MCF 10A (cell line): ENCODE measurements at regions not wholly inside any gene's neighbourhood (a gene's known extent, or its start where the extent isn't known, plus 50 kb on each side); places are given as distances from the start of the nearest gene placed in this dataset.

Experiments
- BruUV-seq: library from RNA; stranded (reverse); fragments of 400-500 nt; replicated peaks from 2 replicates; lab custom pipeline; 2021; lab: Mats Ljungman, UMichigan
- CTCF ChIA-PET: fragments of 300-600 bp; sonication (Branson Sonifier 250); formaldehyde crosslinking; extraction: SDS; loops from one replicate; lab custom pipeline; 2021; ENCODE audit warnings: antibody characterized with exemption, inconsistent platforms; lab: Yijun Ruan, JAX
- POLR2A ChIA-PET: fragments of 300-600, 350-650 bp; sonication (Branson Sonifier 250); formaldehyde crosslinking; extraction: SDS; loops from one replicate; lab custom pipeline; 2020; ENCODE audit warnings: antibody characterized with exemption, inconsistent platforms; lab: Yijun Ruan, JAX
- DNase-seq: peaks from one replicate; pipeline ENCODE4 v3.0.0-alpha.2; 2018; ENCODE audit not compliant: unreplicated experiment
- H3K27ac Mint-ChIP-seq: one replicate; pipeline ENCODE4 v1.8.0; 2022; ENCODE audit warnings: mild to moderate bottlenecking, low read depth, mixed read lengths; ENCODE audit not compliant: unreplicated experiment
- H3K27me3 Mint-ChIP-seq: one replicate; pipeline ENCODE4 v1.8.0; 2022; ENCODE audit warnings: mixed read lengths; ENCODE audit not compliant: insufficient read depth, unreplicated experiment
- H3K36me3 Mint-ChIP-seq: one replicate; pipeline ENCODE4 v1.8.0; 2022; ENCODE audit warnings: mild to moderate bottlenecking, moderate library complexity, mixed read lengths; ENCODE audit not compliant: insufficient read depth, unreplicated experiment
- H3K4me1 Mint-ChIP-seq: one replicate; pipeline ENCODE4 v1.8.0; 2022; ENCODE audit warnings: mixed read lengths; ENCODE audit not compliant: insufficient read depth, unreplicated experiment
- H3K4me3 Mint-ChIP-seq: one replicate; pipeline ENCODE4 v1.8.0; 2022; ENCODE audit warnings: mild to moderate bottlenecking, moderate library complexity, mixed read lengths; ENCODE audit not compliant: unreplicated experiment
- H3K9me3 Mint-ChIP-seq: one replicate; pipeline ENCODE4 v1.8.0; 2022; ENCODE audit warnings: mixed read lengths; ENCODE audit not compliant: unreplicated experiment
- CTCF ChIP-seq: fragments of 200-600 bp; IDR thresholded peaks from one replicate; pipeline ENCODE4 v1.8.0; 2022; ENCODE audit warnings: antibody characterized with exemption, mild to moderate bottlenecking; ENCODE audit not compliant: unreplicated experiment
- intact Hi-C: fragments of 100-400 bp; cut with micrococcal nuclease; formaldehyde crosslinking; loops from 2 replicates; pipeline ENCODE4 v1.14.1; 2022

GRCh38 chr22:49226096-49226495 lies 601.6 kb downstream of the BRD1 start:
- intact Hi-C loops = no loop called here
- no peaks in the 10 kb centered on the region for H3K4me1 Mint-ChIP-seq
- no peak overlapping the region for H3K4me3 Mint-ChIP-seq
- ChIA-PET POLR2A (no interaction called here), CTCF (no interaction called here)
- BruUV-seq = no TSS peak
- no peaks in the 10 kb centered on the region for H3K36me3 Mint-ChIP-seq
- no peak overlapping the region for H3K27ac Mint-ChIP-seq
- no peaks in the 10 kb centered on the region for H3K27me3 Mint-ChIP-seq
- H3K9me3 Mint-ChIP-seq = peaks cover 51% of the 10 kb centered on the region
- DNase-seq = no peak
- no peak for TF ChIP-seq CTCF

- Mint-ChIP-seq H3K27ac (no peak overlapping the region), H3K27me3 (no peaks in the 10 kb centered on the region), H3K36me3 (no peaks in the 10 kb centered on the region), H3K9me3 (peaks cover 55% of the 10 kb centered on the region), H3K4me1 (no peaks in the 10 kb centered on the region), H3K4me3 (no peak overlapping the region)
- BruUV-seq = no TSS peak
- intact Hi-C loops = no loop called here
- DNase-seq = no peak
- CTCF ChIA-PET = no interaction called here
- no peak for TF ChIP-seq CTCF
- POLR2A ChIA-PET = no interaction called here
These were observed 603.4 kb downstream of the BRD1 start for GRCh38 chr22:49224243-49224642.

- no peaks in the 10 kb centered on the region for H3K36me3 Mint-ChIP-seq
- H3K4me1 Mint-ChIP-seq = no peaks in the 10 kb centered on the region
- no TSS peak for BruUV-seq
- peaks cover 72% of the 10 kb centered on the region for H3K9me3 Mint-ChIP-seq
- DNase-seq = no peak
- H3K27ac Mint-ChIP-seq = no peak overlapping the region
- CTCF ChIA-PET = no interaction called here
- intact Hi-C loops = no loop called here
- H3K27me3 Mint-ChIP-seq = no peaks in the 10 kb centered on the region
- no peak for TF ChIP-seq CTCF
- POLR2A ChIA-PET = no interaction called here
- H3K4me3 Mint-ChIP-seq = no peak overlapping the region
These were observed 609.5 kb downstream of the BRD1 start for GRCh38 chr22:49218142-49218541.

- CTCF ChIA-PET = no interaction called here
- intact Hi-C loops = no loop called here
- DNase-seq = no peak
These were observed 611.1 kb downstream of the BRD1 start for GRCh38 chr22:49216579-49216978.

More at GRCh38 chr22:49216579-49216978, 611.1 kb downstream of the BRD1 start:
- no peak for TF ChIP-seq CTCF
- Mint-ChIP-seq H3K4me1 (no peaks in the 10 kb centered on the region), H3K36me3 (no peaks in the 10 kb centered on the region), H3K27me3 (no peaks in the 10 kb centered on the region), H3K9me3 (peaks cover 62% of the 10 kb centered on the region), H3K4me3 (no peak overlapping the region), H3K27ac (no peak overlapping the region)
- POLR2A ChIA-PET = no interaction called here
- no TSS peak for BruUV-seq
